HG02642 (cell line): ENCODE measurements at regions not wholly inside any gene's neighbourhood (a gene's known extent, or its start where the extent isn't known, plus 50 kb on each side); places are given as distances from the start of the nearest gene placed in this dataset.

ENCODE experiments used
- ATAC-seq: cut with Tn5 transposase; IDR thresholded peaks from one replicate; pipeline ENCODE4 v1.9.1; 2021; ENCODE audit warnings: mild to moderate bottlenecking; ENCODE audit not compliant: unreplicated experiment, poor library complexity

GRCh38 chr1:187481581-187482148 lies 652.9 kb downstream of the PLA2G4A start:
- ATAC-seq = no peak

- ATAC-seq = no peak
These were observed 661.5 kb downstream of the PLA2G4A start for GRCh38 chr1:187490266-187490665.

- ATAC-seq = no peak
These were observed 662.5 kb downstream of the PLA2G4A start for GRCh38 chr1:187491082-187491720.

GRCh38 chr1:187498028-187498427 lies 669.3 kb downstream of the PLA2G4A start:
- no peak for ATAC-seq

DNA sequence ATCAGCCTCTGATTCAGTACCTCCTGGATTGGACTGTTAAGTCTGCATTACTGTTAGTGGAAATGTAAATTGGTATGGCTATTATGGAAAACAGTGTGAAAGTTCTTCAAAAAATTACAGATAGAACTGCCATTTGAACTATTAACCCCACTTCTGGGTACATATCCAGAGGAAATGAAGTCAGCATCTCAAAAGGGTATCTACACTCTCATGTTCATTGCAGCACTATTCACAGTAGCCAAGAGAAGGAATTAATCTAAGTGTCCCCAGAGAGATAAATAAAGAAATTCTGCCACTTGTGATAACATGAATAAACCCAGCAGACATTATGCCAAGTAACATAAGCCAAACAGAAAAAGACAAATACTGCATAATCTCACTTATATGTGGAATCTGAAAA lies 676.0 kb downstream of the PLA2G4A start:
- no peak for ATAC-seq

DNA sequence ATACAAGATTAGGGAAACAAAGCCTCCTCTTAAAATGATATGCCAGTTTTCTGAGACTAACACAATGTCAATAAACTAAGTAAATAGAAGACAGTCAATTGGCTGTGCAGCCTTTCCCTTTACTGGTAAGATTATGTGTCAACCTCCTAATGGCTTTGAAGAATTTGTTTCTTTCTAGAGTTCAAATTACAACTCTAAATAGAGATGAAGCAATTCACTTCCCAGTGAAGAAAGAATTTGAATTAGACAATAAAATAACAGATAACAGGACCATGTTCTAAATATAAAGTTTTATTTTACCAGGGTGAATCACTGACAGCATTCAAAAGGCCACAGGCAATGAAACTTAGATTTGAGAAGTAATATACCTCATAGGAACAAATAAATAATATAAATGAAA lies 680.3 kb downstream of the PLA2G4A start:
- no peak for ATAC-seq

- no peak for ATAC-seq
These were observed 684.4 kb downstream of the PLA2G4A start for GRCh38 chr1:187513190-187513589.

- no peak for ATAC-seq
These were observed 685.4 kb downstream of the PLA2G4A start for GRCh38 chr1:187514110-187514509.

- no peak for ATAC-seq
These were observed 688.1 kb downstream of the PLA2G4A start for GRCh38 chr1:187516874-187517273.

- no peak for ATAC-seq
These were observed 688.8 kb downstream of the PLA2G4A start for GRCh38 chr1:187517546-187517945.

- ATAC-seq = no peak
These were observed 698.6 kb downstream of the PLA2G4A start for GRCh38 chr1:187527346-187527745.

- ATAC-seq = no peak
These were observed 709.2 kb downstream of the PLA2G4A start for GRCh38 chr1:187537936-187538335.

DNA sequence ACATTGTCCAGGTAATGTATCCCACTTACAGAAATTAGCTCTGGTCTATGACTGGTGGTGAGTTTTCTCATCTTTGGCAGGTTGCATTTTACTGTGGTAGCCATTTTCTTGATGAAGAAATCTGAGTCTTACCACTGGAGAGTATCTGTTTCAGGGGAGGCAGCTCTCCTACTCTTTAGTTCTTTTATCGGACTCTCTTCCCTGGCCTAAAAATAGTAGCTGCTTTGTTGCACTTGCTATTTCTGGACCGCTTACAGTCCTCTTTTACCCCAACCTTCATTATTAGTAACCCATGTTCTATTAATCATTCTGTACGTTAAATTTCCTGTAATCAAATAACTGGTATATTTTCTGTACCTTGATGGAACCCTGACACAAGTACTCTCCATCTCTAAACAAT lies 720.8 kb downstream of the PLA2G4A start:
- ATAC-seq = no peak

- ATAC-seq = no peak
These were observed 722.3 kb downstream of the PLA2G4A start for GRCh38 chr1:187551061-187551460.

GRCh38 chr1:187563191-187563590 lies 734.4 kb downstream of the PLA2G4A start:
- no peak for ATAC-seq

GRCh38 chr1:187566354-187566753 lies 737.6 kb downstream of the PLA2G4A start:
- no peak for ATAC-seq

- ATAC-seq = no peak
These were observed 739.3 kb downstream of the PLA2G4A start for GRCh38 chr1:187568067-187568466.

DNA sequence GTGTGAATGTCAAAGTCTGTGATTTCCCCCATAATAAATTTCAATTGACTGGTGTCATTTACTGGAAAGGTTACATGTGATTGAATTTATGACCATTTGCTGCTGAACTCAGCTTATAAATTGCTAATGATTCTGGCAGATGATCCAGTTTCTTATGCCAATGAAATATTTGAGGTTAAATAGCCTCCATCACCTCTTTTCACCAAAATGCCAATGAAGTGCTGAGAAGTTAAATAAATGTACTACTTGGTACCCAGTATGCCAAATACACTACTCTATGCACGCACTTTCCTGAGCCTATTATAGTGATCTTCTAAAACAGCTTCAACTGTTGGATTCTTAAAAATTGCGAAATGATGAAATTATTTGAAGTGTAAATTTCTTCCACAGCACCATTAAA lies 741.4 kb downstream of the PLA2G4A start:
- no peak for ATAC-seq

DNA sequence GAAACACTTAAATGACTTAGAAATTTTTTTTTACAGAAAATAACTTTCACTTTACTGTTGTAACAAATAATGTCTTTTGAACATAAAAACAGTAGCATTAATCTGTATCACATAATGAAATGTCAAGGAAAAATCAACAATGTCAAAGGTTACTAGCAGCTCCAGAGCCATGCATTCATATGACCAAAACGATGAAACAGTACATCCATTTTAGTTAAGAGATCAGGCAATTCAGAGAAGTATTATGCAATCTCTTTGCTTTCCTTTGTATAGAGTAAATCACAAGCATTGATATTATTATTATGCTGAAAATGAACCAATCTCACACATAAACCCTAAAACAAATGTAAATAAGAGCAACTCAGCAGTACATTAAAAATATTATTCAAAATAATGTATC lies 748.9 kb downstream of the PLA2G4A start:
- ATAC-seq = no peak

DNA sequence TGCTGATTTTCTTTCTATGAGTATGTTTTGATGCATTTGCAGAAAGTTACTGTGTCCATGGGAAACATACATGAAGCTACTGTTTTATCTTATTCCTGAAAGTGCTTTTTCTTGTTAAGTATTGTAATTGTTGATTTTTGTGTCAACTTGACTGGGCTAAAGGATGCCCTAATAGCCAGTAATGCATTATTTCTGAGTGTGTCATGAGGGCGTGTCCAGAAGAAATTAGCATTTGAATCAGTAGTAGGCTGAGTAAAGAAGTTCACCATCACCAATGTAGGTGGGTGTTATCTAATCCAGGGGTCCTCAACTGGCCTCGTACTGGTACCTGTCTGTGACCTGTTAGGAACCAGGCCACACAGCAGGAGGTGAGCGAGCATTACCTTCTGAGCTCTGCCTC lies 760.2 kb downstream of the PLA2G4A start:
- ATAC-seq = no peak

- ATAC-seq = no peak
These were observed 777.0 kb downstream of the PLA2G4A start for GRCh38 chr1:187605736-187606135.
